H1 (cell line): ENCODE measurements at regions not wholly inside any gene's neighbourhood (a gene's known extent, or its start where the extent isn't known, plus 50 kb on each side); places are given as distances from the start of the nearest gene placed in this dataset.

ENCODE experiments used
- CTCF ChIA-PET: fragments of 300-600 bp; sonication (Branson Sonifier 250); formaldehyde crosslinking; loops from one replicate; lab custom pipeline; 2021; ENCODE audit not compliant: partially characterized antibody; lab: Charles Lee
- POLR2A ChIA-PET: fragments of 300-600 bp; sonication (Branson Sonifier 250); formaldehyde crosslinking; loops from one replicate; lab custom pipeline; 2021; ENCODE audit warnings: inconsistent platforms; ENCODE audit not compliant: partially characterized antibody; lab: Charles Lee
- DNase-seq, 2 experiments: peaks; one replicate each; pipeline versions ENCODE4 v3.0.0 to v3.0.0-alpha.2; 2010 to 2022; ENCODE audit warnings: low spot score in 2 of 2, low read depth in 1 of 2, mixed read lengths in 1 of 2
- FAIRE-seq: peaks from 2 replicates; lab custom pipeline; 2011; peaks lifted over from hg19 to GRCh38; lab: Jason Lieb, UNC
- H2AFZ ChIP-seq: 2 replicates; pipeline ENCODE4 v1.8.1; 2012; ENCODE audit warnings: low read length, inconsistent platforms
- H2AK5ac ChIP-seq: 2 replicates; pipeline ENCODE4 v1.6.1; 2013; ENCODE audit warnings: low read depth, low read length
- H2BK120ac ChIP-seq: replicated peaks from 2 replicates; pipeline ENCODE3; 2013; ENCODE audit warnings: low read depth, low read length, inconsistent platforms
- H2BK12ac ChIP-seq: 2 replicates; pipeline ENCODE4 v1.6.1; 2013; ENCODE audit warnings: low read depth, low read length
- H2BK15ac ChIP-seq: 2 replicates; pipeline ENCODE4 v1.6.1; 2013; ENCODE audit warnings: low read length
- H2BK20ac ChIP-seq: 2 replicates; pipeline ENCODE4 v1.6.1; 2013; ENCODE audit warnings: low read length
- H2BK5ac ChIP-seq: 2 replicates; pipeline ENCODE4 v1.6.1; 2013; ENCODE audit warnings: low read depth, low read length
- H3K14ac ChIP-seq: 2 replicates; pipeline ENCODE4 v1.6.1; 2013; ENCODE audit warnings: inconsistent platforms; ENCODE audit not compliant: insufficient read length
- H3K18ac ChIP-seq: 2 replicates; pipeline ENCODE4 v1.6.1; 2013; ENCODE audit warnings: low read length; ENCODE audit errors: extremely low read depth
- H3K23ac ChIP-seq: 2 replicates; pipeline ENCODE4 v1.6.1; 2013; ENCODE audit warnings: inconsistent platforms; ENCODE audit not compliant: insufficient read length
- H3K23me2 ChIP-seq: 2 replicates; pipeline ENCODE4 v1.6.1; 2013; ENCODE audit warnings: low read depth, low read length
- H3K27ac ChIP-seq: 2 replicates; pipeline ENCODE4 v1.6.1; 2011; ENCODE audit warnings: low read depth, low read length, inconsistent platforms
- H3K27me3 ChIP-seq, 4 experiments: replicated peaks in 1 of 4; 1 replicate in 1 of 4; 2 replicates in 3 of 4; pipeline versions ENCODE4 v1.6.1 to v1.8.1; 2011 to 2013; ENCODE audit warnings: low read length in 3 of 4, mild to moderate bottlenecking in 3 of 4, inconsistent platforms in 2 of 4, mixed read lengths in 2 of 4, moderate library complexity in 1 of 4; ENCODE audit not compliant: control insufficient read depth in 3 of 4, insufficient read depth in 3 of 4; ENCODE audit errors: extremely low read depth in 1 of 4
- H3K36me3 ChIP-seq, 4 experiments: 2 replicates each; pipeline versions ENCODE4 v1.6.1 to v1.8.1; 2011 to 2013; ENCODE audit warnings: mild to moderate bottlenecking in 4 of 4, low read length in 3 of 4, moderate library complexity in 2 of 4, control low read depth in 1 of 4, inconsistent platforms in 1 of 4; ENCODE audit not compliant: insufficient read depth in 4 of 4, control insufficient read depth in 2 of 4
- H3K4ac ChIP-seq: replicated peaks from 2 replicates; pipeline ENCODE3; 2013; ENCODE audit warnings: low read length, low read depth, mixed read lengths, inconsistent platforms; ENCODE audit not compliant: insufficient read length
- H3K4me1 ChIP-seq, 4 experiments: replicated peaks in 1 of 4; 1 replicate in 1 of 4; 2 replicates in 3 of 4; pipeline versions ENCODE4 v1.6.1 to v1.8.1; 2011 to 2013; ENCODE audit warnings: low read length in 3 of 4, inconsistent platforms in 2 of 4, mixed read lengths in 1 of 4; ENCODE audit not compliant: insufficient read depth in 4 of 4, control insufficient read depth in 3 of 4
- H3K4me2 ChIP-seq, 2 experiments: 2 replicates each; pipeline versions ENCODE4 v1.6.1 to v1.8.1; 2011 to 2013; ENCODE audit warnings: low read depth in 2 of 2, low read length in 2 of 2, control low read depth in 1 of 2, inconsistent platforms in 1 of 2, mild to moderate bottlenecking in 1 of 2; ENCODE audit not compliant: insufficient read depth in 1 of 2
- H3K4me3 ChIP-seq, 4 experiments: fragments of 200-600, 300-600 bp in 1 of 4; sonication (generic), shearing (Covaris generic), sonication (Bioruptor Twin) in 1 of 4; 2 replicates each; pipeline versions ENCODE4 v1.5.1 to v1.8.1; 2011 to 2016; ENCODE audit warnings: low read length in 4 of 4, low read depth in 3 of 4, control low read depth in 2 of 4, inconsistent platforms in 2 of 4, mild to moderate bottlenecking in 2 of 4, mixed read lengths in 1 of 4, moderate library complexity in 1 of 4; ENCODE audit not compliant: insufficient read depth in 2 of 4; ENCODE audit errors: extremely low read depth in 1 of 4
- H3K56ac ChIP-seq: replicated peaks from 2 replicates; pipeline ENCODE3; 2013; ENCODE audit warnings: low read depth, mild to moderate bottlenecking, mixed read lengths, low read length, inconsistent platforms; ENCODE audit not compliant: insufficient read length
- H3K79me1 ChIP-seq: 2 replicates; pipeline ENCODE4 v1.6.1; 2013; ENCODE audit warnings: low read depth, low read length, control low read depth
- H3K79me2 ChIP-seq, 2 experiments: 2 replicates each; pipeline versions ENCODE4 v1.6.1 to v1.8.1; 2012 to 2013; ENCODE audit warnings: low read length in 2 of 2, mild to moderate bottlenecking in 2 of 2, inconsistent platforms in 1 of 2; ENCODE audit not compliant: insufficient read depth in 2 of 2, control insufficient read depth in 1 of 2
- H3K9ac ChIP-seq, 4 experiments: replicated peaks in 1 of 4; 1 replicate in 1 of 4; 2 replicates in 3 of 4; pipeline versions ENCODE4 v1.6.1 to v1.8.1; 2011 to 2013; ENCODE audit warnings: low read depth in 3 of 4, low read length in 3 of 4, control low read depth in 2 of 4, mild to moderate bottlenecking in 2 of 4, moderate library complexity in 2 of 4, inconsistent platforms in 1 of 4; ENCODE audit errors: extremely low read depth in 1 of 4
- H3K9me3 ChIP-seq, 2 experiments: 2 replicates each; pipeline versions ENCODE4 v1.6.1 to v1.8.1; 2012 to 2013; ENCODE audit warnings: mild to moderate bottlenecking in 2 of 2, moderate library complexity in 2 of 2, control low read depth in 1 of 2, inconsistent platforms in 1 of 2, low read depth in 1 of 2, low read length in 1 of 2, mixed read lengths in 1 of 2; ENCODE audit not compliant: insufficient read depth in 2 of 2
- H4K20me1 ChIP-seq, 2 experiments: replicated peaks in 1 of 2; 2 replicates each; pipeline versions ENCODE3 to v1.8.1; 2011 to 2013; ENCODE audit warnings: inconsistent platforms in 2 of 2, low read length in 2 of 2, mild to moderate bottlenecking in 1 of 2; ENCODE audit not compliant: insufficient read depth in 2 of 2, control insufficient read depth in 1 of 2
- H4K5ac ChIP-seq: 2 replicates; pipeline ENCODE4 v1.6.1; 2013; ENCODE audit warnings: low read length, low read depth, mixed read lengths, inconsistent platforms; ENCODE audit not compliant: insufficient read length
- H4K8ac ChIP-seq: 2 replicates; pipeline ENCODE4 v1.8.0; 2013; ENCODE audit warnings: mild to moderate bottlenecking, moderate library complexity, low read length, inconsistent platforms; ENCODE audit not compliant: insufficient read depth; ENCODE audit errors: extremely low read depth
- H4K91ac ChIP-seq: replicated peaks from 2 replicates; pipeline ENCODE3; 2013; ENCODE audit warnings: low read length, mixed read lengths, inconsistent platforms; ENCODE audit not compliant: insufficient read length
- EP300 ChIP-seq, 2 experiments: IDR thresholded peaks; 1 replicate in 1 of 2; 2 replicates in 1 of 2; pipeline ENCODE4 v1.6.1; 2011 to 2012; ENCODE audit warnings: low read depth in 2 of 2, low read length in 2 of 2, mild to moderate bottlenecking in 2 of 2, borderline replicate concordance in 1 of 2, inconsistent platforms in 1 of 2, moderate library complexity in 1 of 2
- EZH2 ChIP-seq: fragments of 200-600 bp; sonication (generic); IDR thresholded peaks from 2 replicates; pipeline ENCODE4 v1.7.1; 2012; ENCODE audit warnings: low read depth, mild to moderate bottlenecking, moderate library complexity, low read length, inconsistent platforms; ENCODE audit not compliant: severe bottlenecking
- JUN ChIP-seq: IDR thresholded peaks from 2 replicates; pipeline ENCODE4 v1.6.1; 2011; ENCODE audit warnings: low read depth, mild to moderate bottlenecking, improper control_type of control experiment, low read length
- NANOG ChIP-seq: IDR thresholded peaks from 2 replicates; pipeline ENCODE4 v1.6.1; 2011; ENCODE audit warnings: low read length, low read depth, mild to moderate bottlenecking, inconsistent platforms; ENCODE audit not compliant: insufficient read depth, poor library complexity, severe bottlenecking
- NRF1 ChIP-seq: IDR thresholded peaks from 2 replicates; pipeline ENCODE4 v1.6.1; 2011; ENCODE audit warnings: mild to moderate bottlenecking, low read depth, low read length, improper control_type of control experiment
- POU5F1 ChIP-seq: IDR thresholded peaks from 2 replicates; pipeline ENCODE4 v1.6.1; 2011; ENCODE audit warnings: low read depth, mild to moderate bottlenecking, low read length, moderate library complexity
- RXRA ChIP-seq: IDR thresholded peaks from 2 replicates; pipeline ENCODE4 v1.6.1; 2011; ENCODE audit warnings: low read depth, mild to moderate bottlenecking, low read length, moderate library complexity; ENCODE audit not compliant: insufficient read depth
- SIN3A ChIP-seq, 2 experiments: IDR thresholded peaks in 1 of 2; conservative IDR thresholded peaks in 1 of 2; 2 replicates each; pipeline ENCODE4 v1.6.1; 2011 to 2012; ENCODE audit warnings: low read length in 2 of 2, improper control_type of control experiment in 1 of 2, low read depth in 1 of 2, mild to moderate bottlenecking in 1 of 2
- SIRT6 ChIP-seq: IDR thresholded peaks from one replicate; pipeline ENCODE4 v1.7.1; 2012; ENCODE audit warnings: low read length, inconsistent platforms
- SIX5 ChIP-seq: IDR thresholded peaks from 2 replicates; pipeline ENCODE4 v1.6.1; 2011; ENCODE audit warnings: mild to moderate bottlenecking, low read depth, low read length
- SP4 ChIP-seq: IDR thresholded peaks from 2 replicates; pipeline ENCODE4 v1.6.1; 2012; ENCODE audit warnings: low read length, inconsistent platforms
- WGBS, 2 experiments: shearing (Covaris generic) in 1 of 2; methylation state at CpG; one replicate each; pipeline versions ENCODE4 v1.1.6 to v1.1.7; 2013 to 2015; ENCODE audit warnings: low lambda C conversion rate in 2 of 2, mixed read lengths in 2 of 2, inconsistent platforms in 1 of 2, low coverage in 1 of 2, missing lambda C conversion rate in 1 of 2; ENCODE audit not compliant: insufficient replicate concordance in 2 of 2, insufficient coverage in 1 of 2, insufficient read length in 1 of 2; ENCODE audit errors: extremely low coverage in 1 of 2, missing lambda C conversion rate in 1 of 2; 5-methylcytosine and 5-hydroxymethylcytosine counted together
- TF ChIP-seq, protein P1 (sequence below): IDR thresholded peaks from 2 replicates; pipeline ENCODE4 v1.6.1; 2011; ENCODE audit warnings: low read length, improper control_type of control experiment
- TF ChIP-seq, protein P2 (sequence below): IDR thresholded peaks from 2 replicates; pipeline ENCODE4 v1.6.1; 2012; ENCODE audit warnings: inconsistent platforms

DNA sequence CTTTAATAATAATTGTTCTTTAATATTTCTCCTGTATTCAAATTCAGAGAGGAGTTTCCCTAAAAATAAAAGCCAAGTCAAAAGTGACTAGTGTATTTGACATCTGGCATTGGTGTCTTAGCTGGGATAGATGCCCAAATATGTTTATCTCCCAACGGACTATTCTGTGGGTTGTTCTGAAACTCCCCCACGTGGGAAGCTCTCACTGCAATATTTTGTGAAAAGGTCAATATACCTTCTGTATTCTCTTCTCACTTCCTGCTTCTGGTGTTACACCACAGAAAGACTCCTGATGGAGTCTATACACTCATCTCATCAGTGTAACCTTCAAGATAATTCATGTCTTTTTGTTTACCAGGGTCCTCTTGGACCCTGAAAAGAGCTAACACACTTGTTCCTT lies 2052.8 kb upstream of the TENM3 start:
- H4K8ac ChIP-seq: no peak overlapping the region
- no peak overlapping the region for H3K56ac ChIP-seq
- ChIA-PET POLR2A (no interaction called here), CTCF (interaction anchor here (0.7 to 1.0 kb wide), 2 partner anchors 27 to 39 kb away, joined by 3 read pairs; no protein-coding TSS in a partner anchor)
- H4K5ac ChIP-seq: no peak overlapping the region
- H3K79me2 ChIP-seq: no peaks in the 10 kb centered on the region
- no peaks in the 10 kb centered on the region for H3K27me3 ChIP-seq
- H2BK5ac ChIP-seq: no peak overlapping the region
- no peak overlapping the region for H3K23ac ChIP-seq
- no peaks in the 10 kb centered on the region; the same call in 1 of the 2 replicates for H3K23me2 ChIP-seq
- H3K27ac ChIP-seq: no peak overlapping the region
- H3K36me3 ChIP-seq: no peaks in the 10 kb centered on the region
- no peak overlapping the region for H3K4ac ChIP-seq
- H3K9ac ChIP-seq: no peak overlapping the region
- H2AFZ ChIP-seq: no peak overlapping the region
- no peak overlapping the region for H2BK20ac ChIP-seq
- DNase-seq: no peak
- H3K4me3 ChIP-seq: no peak overlapping the region
- FAIRE-seq: no peak
- H3K4me2 ChIP-seq: no peak overlapping the region
- no peaks in the 10 kb centered on the region for H3K9me3 ChIP-seq
- no peak overlapping the region for H2BK15ac ChIP-seq
- no peaks in the 10 kb centered on the region for H3K79me1 ChIP-seq
- no peaks in the 10 kb centered on the region for H4K20me1 ChIP-seq
- no peak overlapping the region for H3K14ac ChIP-seq
- no peak overlapping the region for H2BK120ac ChIP-seq
- no peak overlapping the region for H3K18ac ChIP-seq
- no peak overlapping the region for H2BK12ac ChIP-seq
- H3K4me1 ChIP-seq: no peaks in the 10 kb centered on the region; a peak in 1 of 7 replicates
- H4K91ac ChIP-seq: no peak overlapping the region
- TF ChIP-seq NRF1 (no peak), EP300 (IDR thresholded peaks at IDR 0.05; ENCODE audit: borderline replicate concordance in 1 of 2, low read depth in 2 of 2, low read length in 2 of 2) (no peak), SP4 (no peak), RXRA (no peak), NANOG (no peak), JUN (no peak), POU5F1 (no peak), EZH2 (no peak), SIN3A (conservative IDR thresholded peaks at IDR 0.05 in 1 of 2, IDR thresholded peaks at IDR 0.05 in 1 of 2; ENCODE audit: low read depth in 1 of 2, low read length in 2 of 2) (no peak), SIX5 (no peak), SIRT6 (no peak)
- TF ChIP-seq, protein P1, sequence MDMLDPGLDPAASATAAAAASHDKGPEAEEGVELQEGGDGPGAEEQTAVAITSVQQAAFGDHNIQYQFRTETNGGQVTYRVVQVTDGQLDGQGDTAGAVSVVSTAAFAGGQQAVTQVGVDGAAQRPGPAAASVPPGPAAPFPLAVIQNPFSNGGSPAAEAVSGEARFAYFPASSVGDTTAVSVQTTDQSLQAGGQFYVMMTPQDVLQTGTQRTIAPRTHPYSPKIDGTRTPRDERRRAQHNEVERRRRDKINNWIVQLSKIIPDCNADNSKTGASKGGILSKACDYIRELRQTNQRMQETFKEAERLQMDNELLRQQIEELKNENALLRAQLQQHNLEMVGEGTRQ: no peak
- TF ChIP-seq, protein P2, sequence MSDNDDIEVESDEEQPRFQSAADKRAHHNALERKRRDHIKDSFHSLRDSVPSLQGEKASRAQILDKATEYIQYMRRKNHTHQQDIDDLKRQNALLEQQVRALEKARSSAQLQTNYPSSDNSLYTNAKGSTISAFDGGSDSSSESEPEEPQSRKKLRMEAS: no peak
- WGBS, 2 experiments: 88% methylated on average over 2 of the region's 2 CpGs; no CpG with 5 or more reads in 1 of the 2 experiments
- no peak overlapping the region for H2AK5ac ChIP-seq
